Glutamatergic neuron (in vitro differentiated cells): ENCODE measurements at regions not wholly inside any gene's neighbourhood (a gene's known extent, or its start where the extent isn't known, plus 50 kb on each side); places are given as distances from the start of the nearest gene placed in this dataset.

Experiments used
- DNase-seq: peaks from one replicate; pipeline ENCODE4 v3.0.0; 2022
- H3K27ac Mint-ChIP-seq: one replicate; pipeline ENCODE4 v1.8.0; 2020; ENCODE audit warnings: mild to moderate bottlenecking, mixed read lengths, inconsistent platforms; ENCODE audit not compliant: unreplicated experiment
- H3K27me3 Mint-ChIP-seq: one replicate; pipeline ENCODE4 v1.8.0; 2020; ENCODE audit warnings: mild to moderate bottlenecking, moderate library complexity, mixed read lengths, inconsistent platforms; ENCODE audit not compliant: unreplicated experiment
- H3K36me3 Mint-ChIP-seq: one replicate; pipeline ENCODE4 v1.8.0; 2020; ENCODE audit warnings: mild to moderate bottlenecking, mixed read lengths, inconsistent platforms; ENCODE audit not compliant: unreplicated experiment
- H3K4me1 Mint-ChIP-seq: one replicate; pipeline ENCODE4 v1.8.0; 2020; ENCODE audit warnings: mild to moderate bottlenecking, low read depth, mixed read lengths, inconsistent platforms; ENCODE audit not compliant: unreplicated experiment
- H3K4me3 Mint-ChIP-seq: one replicate; pipeline ENCODE4 v1.8.0; 2020; ENCODE audit warnings: mild to moderate bottlenecking, mixed read lengths, inconsistent platforms; ENCODE audit not compliant: unreplicated experiment
- H3K9me3 Mint-ChIP-seq: one replicate; pipeline ENCODE4 v1.8.0; 2020; ENCODE audit warnings: mild to moderate bottlenecking, moderate library complexity, mixed read lengths, inconsistent platforms; ENCODE audit not compliant: unreplicated experiment
- TF ChIP-seq, protein P1 (sequence below): fragments of 200-600 bp; sonication (generic); IDR thresholded peaks from one replicate; pipeline ENCODE4 v1.5.0; 2021; ENCODE audit not compliant: partially characterized antibody, unreplicated experiment

- TF ChIP-seq, protein P1, sequence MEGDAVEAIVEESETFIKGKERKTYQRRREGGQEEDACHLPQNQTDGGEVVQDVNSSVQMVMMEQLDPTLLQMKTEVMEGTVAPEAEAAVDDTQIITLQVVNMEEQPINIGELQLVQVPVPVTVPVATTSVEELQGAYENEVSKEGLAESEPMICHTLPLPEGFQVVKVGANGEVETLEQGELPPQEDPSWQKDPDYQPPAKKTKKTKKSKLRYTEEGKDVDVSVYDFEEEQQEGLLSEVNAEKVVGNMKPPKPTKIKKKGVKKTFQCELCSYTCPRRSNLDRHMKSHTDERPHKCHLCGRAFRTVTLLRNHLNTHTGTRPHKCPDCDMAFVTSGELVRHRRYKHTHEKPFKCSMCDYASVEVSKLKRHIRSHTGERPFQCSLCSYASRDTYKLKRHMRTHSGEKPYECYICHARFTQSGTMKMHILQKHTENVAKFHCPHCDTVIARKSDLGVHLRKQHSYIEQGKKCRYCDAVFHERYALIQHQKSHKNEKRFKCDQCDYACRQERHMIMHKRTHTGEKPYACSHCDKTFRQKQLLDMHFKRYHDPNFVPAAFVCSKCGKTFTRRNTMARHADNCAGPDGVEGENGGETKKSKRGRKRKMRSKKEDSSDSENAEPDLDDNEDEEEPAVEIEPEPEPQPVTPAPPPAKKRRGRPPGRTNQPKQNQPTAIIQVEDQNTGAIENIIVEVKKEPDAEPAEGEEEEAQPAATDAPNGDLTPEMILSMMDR: no peak
- no peak overlapping the region for H3K4me3 Mint-ChIP-seq
- no peaks in the 10 kb centered on the region for H3K4me1 Mint-ChIP-seq
- DNase-seq: no peak
- no peaks in the 10 kb centered on the region for H3K36me3 Mint-ChIP-seq
- no peaks in the 10 kb centered on the region for H3K27me3 Mint-ChIP-seq
- no peaks in the 10 kb centered on the region for H3K9me3 Mint-ChIP-seq
- H3K27ac Mint-ChIP-seq: no peak overlapping the region
Observed at GRCh38 chr5:136522217-136522956, 157.0 kb upstream of the TRPC7 start.

- TF ChIP-seq, protein P1: no peak
- no peaks in the 10 kb centered on the region for H3K27me3 Mint-ChIP-seq
- no peak for DNase-seq
- H3K4me3 Mint-ChIP-seq: no peak overlapping the region
- peaks cover 2% of the 10 kb centered on the region for H3K4me1 Mint-ChIP-seq
- H3K9me3 Mint-ChIP-seq: no peaks in the 10 kb centered on the region
- H3K36me3 Mint-ChIP-seq: no peaks in the 10 kb centered on the region
- H3K27ac Mint-ChIP-seq: no peak overlapping the region
Observed at GRCh38 chr5:136521696-136522095, 156.4 kb upstream of the TRPC7 start.

DNA sequence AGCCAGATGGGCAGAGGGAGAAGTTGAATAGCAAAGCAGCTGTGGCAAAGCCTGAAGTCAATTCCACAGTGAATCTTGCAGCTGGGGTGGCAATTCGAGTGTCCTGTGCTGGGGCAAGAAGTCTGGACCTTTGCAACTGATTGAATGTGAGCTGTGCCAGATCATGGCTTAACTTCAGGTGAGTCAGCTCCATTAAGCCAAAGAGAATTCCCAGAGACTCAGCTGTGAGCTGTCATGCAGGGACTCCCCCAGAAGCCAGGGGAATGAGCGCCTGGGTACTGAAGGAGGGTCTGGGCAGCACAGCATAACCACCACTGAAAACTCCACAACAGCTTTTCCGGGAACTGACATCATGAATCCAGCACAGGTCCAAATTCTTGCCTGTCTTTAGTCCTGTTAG, 153.5 kb upstream of the TRPC7 start:
- no peak for DNase-seq
- TF ChIP-seq, protein P1: no peak
- Mint-ChIP-seq H3K36me3 (no peaks in the 10 kb centered on the region), H3K27ac (no peak overlapping the region), H3K9me3 (no peaks in the 10 kb centered on the region), H3K27me3 (no peaks in the 10 kb centered on the region), H3K4me3 (no peak overlapping the region), H3K4me1 (peaks cover 4% of the 10 kb centered on the region)

GRCh38 chr5:136518174-136518573, 152.8 kb upstream of the TRPC7 start:
- DNase-seq: no peak
- TF ChIP-seq, protein P1: no peak
- Mint-ChIP-seq H3K27me3 (no peaks in the 10 kb centered on the region), H3K9me3 (no peaks in the 10 kb centered on the region), H3K36me3 (no peaks in the 10 kb centered on the region), H3K4me1 (peaks cover 4% of the 10 kb centered on the region), H3K4me3 (no peak overlapping the region), H3K27ac (no peak overlapping the region)

- Mint-ChIP-seq H3K4me1 (peaks cover 4% of the 10 kb centered on the region), H3K9me3 (no peaks in the 10 kb centered on the region)
Observed at GRCh38 chr5:136517755-136518154, 152.4 kb upstream of the TRPC7 start.

More at GRCh38 chr5:136517755-136518154, 152.4 kb upstream of the TRPC7 start:
- H3K36me3 Mint-ChIP-seq: no peaks in the 10 kb centered on the region
- H3K27ac Mint-ChIP-seq: no peak overlapping the region
- TF ChIP-seq, protein P1: no peak
- DNase-seq: no peak
- no peak overlapping the region for H3K4me3 Mint-ChIP-seq
- no peaks in the 10 kb centered on the region for H3K27me3 Mint-ChIP-seq
